Keratinocyte (primary cell): ENCODE measurements at regions not wholly inside any gene's neighbourhood (a gene's known extent, or its start where the extent isn't known, plus 50 kb on each side); places are given as distances from the start of the nearest gene placed in this dataset.

Experiments used
- DNase-seq: peaks from one replicate; pipeline ENCODE4 v3.0.0-alpha.2; 2011; ENCODE audit warnings: low read depth, missing footprints, low spot score
- FAIRE-seq: peaks from 2 replicates; lab custom pipeline; 2011; peaks lifted over from hg19 to GRCh38; lab: Jason Lieb, UNC
- H2AFZ ChIP-seq: 2 replicates; pipeline ENCODE4 v1.6.0; 2012; ENCODE audit warnings: low read length, control low read depth, inconsistent platforms; ENCODE audit not compliant: control insufficient read depth
- H3K27ac ChIP-seq: 2 replicates; pipeline ENCODE4 v1.5.1; 2011; ENCODE audit warnings: low read length; ENCODE audit not compliant: control insufficient read depth, insufficient read depth
- H3K27me3 ChIP-seq: 3 replicates; pipeline ENCODE4 v1.6.0; 2011; ENCODE audit warnings: low read length; ENCODE audit not compliant: control insufficient read depth, insufficient read depth; ENCODE audit errors: extremely low read depth
- H3K36me3 ChIP-seq, 2 experiments: 2 replicates in 1 of 2; 3 replicates in 1 of 2; pipeline ENCODE4 v1.5.1; 2011; ENCODE audit warnings: low read length in 2 of 2, mild to moderate bottlenecking in 1 of 2; ENCODE audit not compliant: control insufficient read depth in 2 of 2, insufficient read depth in 2 of 2; ENCODE audit errors: extremely low read depth in 1 of 2
- H3K4me1 ChIP-seq: 3 replicates; pipeline ENCODE4 v1.5.1; 2011; ENCODE audit warnings: low read length; ENCODE audit not compliant: control insufficient read depth, insufficient read depth; ENCODE audit errors: extremely low read depth
- H3K4me2 ChIP-seq: 3 replicates; pipeline ENCODE4 v1.6.0; 2011; ENCODE audit warnings: low read depth, low read length; ENCODE audit not compliant: control insufficient read depth, insufficient read depth; ENCODE audit errors: extremely low read depth
- H3K4me3 ChIP-seq, 3 experiments: fragments of 200-600 bp in 1 of 3; sonication (generic) in 1 of 3; 2 replicates in 2 of 3; 3 replicates in 1 of 3; pipeline ENCODE4 v1.5.1; 2011 to 2016; ENCODE audit warnings: low read length in 3 of 3, mild to moderate bottlenecking in 3 of 3, control low read depth in 2 of 3, inconsistent platforms in 1 of 3, low read depth in 1 of 3, mixed read lengths in 1 of 3, mixed run types in 1 of 3, moderate library complexity in 1 of 3; ENCODE audit not compliant: control insufficient read depth in 2 of 3, insufficient read depth in 2 of 3; ENCODE audit errors: extremely low read depth in 1 of 3
- H3K79me2 ChIP-seq: 2 replicates; pipeline ENCODE4 v1.6.0; 2012; ENCODE audit warnings: low read length; ENCODE audit not compliant: control insufficient read depth, insufficient read depth
- H3K9ac ChIP-seq: 3 replicates; pipeline ENCODE4 v1.6.0; 2011; ENCODE audit warnings: low read length; ENCODE audit not compliant: control insufficient read depth, insufficient read depth; ENCODE audit errors: extremely low read depth
- H3K9me1 ChIP-seq: 3 replicates; pipeline ENCODE4 v1.6.0; 2011; ENCODE audit warnings: low read length; ENCODE audit not compliant: control insufficient read depth, insufficient read depth; ENCODE audit errors: extremely low read depth
- H3K9me3 ChIP-seq: 2 replicates; pipeline ENCODE4 v1.5.1; 2012; ENCODE audit warnings: low read depth, low read length; ENCODE audit not compliant: control insufficient read depth
- H4K20me1 ChIP-seq: 3 replicates; pipeline ENCODE4 v1.6.0; 2011; ENCODE audit warnings: low read length; ENCODE audit not compliant: control insufficient read depth, insufficient read depth; ENCODE audit errors: extremely low read depth
- CTCF ChIP-seq, 3 experiments: IDR thresholded peaks in 1 of 3; conservative IDR thresholded peaks in 1 of 3; optimal IDR thresholded peaks in 1 of 3; 2 replicates in 2 of 3; 3 replicates in 1 of 3; pipeline versions ENCODE3 to v1.5.1; 2011; ENCODE audit warnings: low read length in 3 of 3, mild to moderate bottlenecking in 3 of 3, moderate library complexity in 2 of 3, control low read depth in 1 of 3, inconsistent platforms in 1 of 3; ENCODE audit not compliant: insufficient read depth in 2 of 3; ENCODE audit errors: extremely low read depth in 1 of 3
- EZH2 ChIP-seq: IDR thresholded peaks from one replicate; pipeline ENCODE4 v1.6.1; 2012; ENCODE audit warnings: inconsistent platforms, mild to moderate bottlenecking, low read length, moderate library complexity
- dilution Hi-C: fragments of 300-500 bp; cut with MboI; formaldehyde crosslinking; loops from one replicate; pipeline ENCODE4 v1.7.0; 2020; ENCODE audit warnings: low sequenced_read_pairs; ENCODE audit not compliant: extremely low pct_ligation_motif_present

- Histone ChIP-seq H3K27me3 (no peaks in the 10 kb centered on the region), H3K9me1 (no peaks in the 10 kb centered on the region), H3K9ac (no peak overlapping the region), H2AFZ (no peak overlapping the region), H3K79me2 (no peaks in the 10 kb centered on the region), H3K4me1 (no peaks in the 10 kb centered on the region), H3K36me3 (no peaks in the 10 kb centered on the region), H4K20me1 (no peaks in the 10 kb centered on the region), H3K9me3 (no peaks in the 10 kb centered on the region), H3K27ac (no peak overlapping the region), H3K4me3 (no peak overlapping the region), H3K4me2 (no peak overlapping the region)
- dilution Hi-C loops: no loop called here
- DNase-seq (no peak), FAIRE-seq (no peak)
- no peak for TF ChIP-seq CTCF (optimal IDR thresholded peaks at IDR 0.05 in 1 of 3, IDR thresholded peaks at IDR 0.05 in 1 of 3, conservative IDR thresholded peaks at IDR 0.05 in 1 of 3; ENCODE audit: extremely low read depth in 1 of 3, insufficient read depth in 2 of 3, low read length in 3 of 3)
- TF ChIP-seq EZH2: no peak
Observed at GRCh38 chr10:65719790-65720189, 1206.0 kb upstream of the LRRTM3 start.

- no peak for DNase-seq
- FAIRE-seq: no peak
- no peak overlapping the region for H3K9ac ChIP-seq
- H4K20me1 ChIP-seq: no peaks in the 10 kb centered on the region
- no peaks in the 10 kb centered on the region for H3K36me3 ChIP-seq
- H3K79me2 ChIP-seq: no peaks in the 10 kb centered on the region
- no peak overlapping the region for H3K4me3 ChIP-seq
- H3K27me3 ChIP-seq: no peaks in the 10 kb centered on the region
- no peaks in the 10 kb centered on the region for H3K9me1 ChIP-seq
- TF ChIP-seq CTCF (optimal IDR thresholded peaks at IDR 0.05 in 1 of 3, IDR thresholded peaks at IDR 0.05 in 1 of 3, conservative IDR thresholded peaks at IDR 0.05 in 1 of 3; ENCODE audit: extremely low read depth in 1 of 3, insufficient read depth in 2 of 3, low read length in 3 of 3): no peak
- TF ChIP-seq EZH2: no peak
- H2AFZ ChIP-seq: no peak overlapping the region
- H3K27ac ChIP-seq: no peak overlapping the region
- H3K4me1 ChIP-seq: no peaks in the 10 kb centered on the region
- no peaks in the 10 kb centered on the region for H3K9me3 ChIP-seq
- dilution Hi-C loops: no loop called here
- H3K4me2 ChIP-seq: no peak overlapping the region
Observed at GRCh38 chr10:65720901-65721300, 1204.9 kb upstream of the LRRTM3 start.
